ENCODE measurements at regions not wholly inside any gene's neighbourhood (a gene's known extent, or its start where the extent isn't known, plus 50 kb on each side); places are given as distances from the start of the nearest gene placed in this dataset.

DNA sequence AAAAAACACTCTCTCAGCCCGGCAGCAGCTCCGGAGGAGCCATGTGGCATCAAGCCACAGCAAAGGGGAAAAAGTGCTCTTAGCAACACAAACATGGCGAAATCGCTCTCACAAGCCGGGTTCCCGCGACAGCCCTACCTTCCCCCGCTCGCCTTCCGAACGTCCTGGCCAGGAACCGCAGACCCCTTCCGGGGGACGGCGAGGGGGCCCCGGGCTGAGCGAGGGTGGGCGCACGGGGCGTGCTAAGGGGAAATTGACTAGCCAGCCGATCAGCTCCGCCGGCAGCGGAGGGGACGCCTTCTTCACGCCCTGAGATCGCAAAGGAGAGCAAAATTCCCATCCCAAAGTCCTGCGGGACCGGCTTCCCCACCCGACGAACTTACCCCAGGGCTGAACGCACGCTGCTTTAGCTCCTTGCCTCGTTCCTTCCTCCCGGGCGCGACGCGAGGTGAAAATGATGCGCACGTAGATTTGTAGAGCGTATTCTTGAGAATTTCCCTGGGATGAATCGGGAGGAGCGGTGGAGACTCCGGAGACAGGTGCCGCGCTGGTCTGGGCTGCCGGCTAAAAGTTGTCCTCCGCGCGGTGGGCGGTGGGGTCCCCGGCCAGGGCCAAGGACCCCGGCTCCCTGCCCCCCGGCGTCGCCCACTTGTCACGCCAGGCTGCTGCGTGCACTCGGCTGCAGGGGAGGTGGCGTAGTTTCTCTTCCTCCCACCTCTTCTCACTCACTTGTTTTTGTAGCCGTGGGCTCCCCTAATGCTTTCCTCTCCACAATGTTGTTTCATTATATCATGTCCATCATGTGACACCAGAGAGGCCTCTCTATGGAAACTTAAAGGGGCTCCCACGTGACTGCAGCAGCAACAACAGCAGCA lies 220.1 kb upstream of the MKLN1 start (continued):
- TF ChIP-seq ZBTB7A (tag by site-specific recombination; IDR thresholded peaks at IDR 0.05; ENCODE audit: low read depth) (no peak), SP3 (tag by site-specific recombination; IDR thresholded peaks at IDR 0.05) (no peak; the same call in none of the 2 replicates), ZIC2 (tag by site-specific recombination; IDR thresholded peaks at IDR 0.05) (peak; percentile 62), ZNF391 (tag by site-specific recombination; IDR thresholded peaks at IDR 0.05; ENCODE audit: borderline replicate concordance, low read depth) (no peak), ZNF707 (tag by site-specific recombination; IDR thresholded peaks at IDR 0.05) (no peak), SP2 (tag by site-specific recombination; IDR thresholded peaks at IDR 0.05) (peak; percentile 65), SCRT2 (tag by site-specific recombination; IDR thresholded peaks at IDR 0.05) (no peak), SCRT1 (tag by site-specific recombination; IDR thresholded peaks at IDR 0.05; ENCODE audit: borderline replicate concordance) (0 out of 2 replicates have a peak, but pooled peaks have one; percentile 22), ZNF510 (tag by site-specific recombination; IDR thresholded peaks at IDR 0.05; ENCODE audit: insufficient replicate concordance) (no peak), ZBTB8A (tag by site-specific recombination; IDR thresholded peaks at IDR 0.05) (peak; percentile 81), ZNF311 (tag by site-specific recombination; IDR thresholded peaks at IDR 0.05; ENCODE audit: borderline replicate concordance) (no peak), ZNF658 (tag by site-specific recombination; IDR thresholded peaks at IDR 0.05) (no peak), ZNF571 (tag by site-specific recombination; IDR thresholded peaks at IDR 0.05) (no peak), ZNF521 (tag by site-specific recombination; IDR thresholded peaks at IDR 0.05) (no peak)
- TF ChIP-seq, protein P1, sequence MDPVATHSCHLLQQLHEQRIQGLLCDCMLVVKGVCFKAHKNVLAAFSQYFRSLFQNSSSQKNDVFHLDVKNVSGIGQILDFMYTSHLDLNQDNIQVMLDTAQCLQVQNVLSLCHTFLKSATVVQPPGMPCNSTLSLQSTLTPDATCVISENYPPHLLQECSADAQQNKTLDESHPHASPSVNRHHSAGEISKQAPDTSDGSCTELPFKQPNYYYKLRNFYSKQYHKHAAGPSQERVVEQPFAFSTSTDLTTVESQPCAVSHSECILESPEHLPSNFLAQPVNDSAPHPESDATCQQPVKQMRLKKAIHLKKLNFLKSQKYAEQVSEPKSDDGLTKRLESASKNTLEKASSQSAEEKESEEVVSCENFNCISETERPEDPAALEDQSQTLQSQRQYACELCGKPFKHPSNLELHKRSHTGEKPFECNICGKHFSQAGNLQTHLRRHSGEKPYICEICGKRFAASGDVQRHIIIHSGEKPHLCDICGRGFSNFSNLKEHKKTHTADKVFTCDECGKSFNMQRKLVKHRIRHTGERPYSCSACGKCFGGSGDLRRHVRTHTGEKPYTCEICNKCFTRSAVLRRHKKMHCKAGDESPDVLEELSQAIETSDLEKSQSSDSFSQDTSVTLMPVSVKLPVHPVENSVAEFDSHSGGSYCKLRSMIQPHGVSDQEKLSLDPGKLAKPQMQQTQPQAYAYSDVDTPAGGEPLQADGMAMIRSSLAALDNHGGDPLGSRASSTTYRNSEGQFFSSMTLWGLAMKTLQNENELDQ (tag by site-specific recombination; IDR thresholded peaks at IDR 0.05; ENCODE audit: low read depth): no peak
- TF ChIP-seq, protein P2, sequence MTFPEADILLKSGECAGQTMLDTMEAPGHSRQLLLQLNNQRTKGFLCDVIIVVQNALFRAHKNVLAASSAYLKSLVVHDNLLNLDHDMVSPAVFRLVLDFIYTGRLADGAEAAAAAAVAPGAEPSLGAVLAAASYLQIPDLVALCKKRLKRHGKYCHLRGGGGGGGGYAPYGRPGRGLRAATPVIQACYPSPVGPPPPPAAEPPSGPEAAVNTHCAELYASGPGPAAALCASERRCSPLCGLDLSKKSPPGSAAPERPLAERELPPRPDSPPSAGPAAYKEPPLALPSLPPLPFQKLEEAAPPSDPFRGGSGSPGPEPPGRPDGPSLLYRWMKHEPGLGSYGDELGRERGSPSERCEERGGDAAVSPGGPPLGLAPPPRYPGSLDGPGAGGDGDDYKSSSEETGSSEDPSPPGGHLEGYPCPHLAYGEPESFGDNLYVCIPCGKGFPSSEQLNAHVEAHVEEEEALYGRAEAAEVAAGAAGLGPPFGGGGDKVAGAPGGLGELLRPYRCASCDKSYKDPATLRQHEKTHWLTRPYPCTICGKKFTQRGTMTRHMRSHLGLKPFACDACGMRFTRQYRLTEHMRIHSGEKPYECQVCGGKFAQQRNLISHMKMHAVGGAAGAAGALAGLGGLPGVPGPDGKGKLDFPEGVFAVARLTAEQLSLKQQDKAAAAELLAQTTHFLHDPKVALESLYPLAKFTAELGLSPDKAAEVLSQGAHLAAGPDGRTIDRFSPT (tag by site-specific recombination; IDR thresholded peaks at IDR 0.05): no peak
- TF ChIP-seq, protein P3, sequence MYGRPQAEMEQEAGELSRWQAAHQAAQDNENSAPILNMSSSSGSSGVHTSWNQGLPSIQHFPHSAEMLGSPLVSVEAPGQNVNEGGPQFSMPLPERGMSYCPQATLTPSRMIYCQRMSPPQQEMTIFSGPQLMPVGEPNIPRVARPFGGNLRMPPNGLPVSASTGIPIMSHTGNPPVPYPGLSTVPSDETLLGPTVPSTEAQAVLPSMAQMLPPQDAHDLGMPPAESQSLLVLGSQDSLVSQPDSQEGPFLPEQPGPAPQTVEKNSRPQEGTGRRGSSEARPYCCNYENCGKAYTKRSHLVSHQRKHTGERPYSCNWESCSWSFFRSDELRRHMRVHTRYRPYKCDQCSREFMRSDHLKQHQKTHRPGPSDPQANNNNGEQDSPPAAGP (tag by site-specific recombination; IDR thresholded peaks at IDR 0.05): no peak
- TF ChIP-seq, protein P4, sequence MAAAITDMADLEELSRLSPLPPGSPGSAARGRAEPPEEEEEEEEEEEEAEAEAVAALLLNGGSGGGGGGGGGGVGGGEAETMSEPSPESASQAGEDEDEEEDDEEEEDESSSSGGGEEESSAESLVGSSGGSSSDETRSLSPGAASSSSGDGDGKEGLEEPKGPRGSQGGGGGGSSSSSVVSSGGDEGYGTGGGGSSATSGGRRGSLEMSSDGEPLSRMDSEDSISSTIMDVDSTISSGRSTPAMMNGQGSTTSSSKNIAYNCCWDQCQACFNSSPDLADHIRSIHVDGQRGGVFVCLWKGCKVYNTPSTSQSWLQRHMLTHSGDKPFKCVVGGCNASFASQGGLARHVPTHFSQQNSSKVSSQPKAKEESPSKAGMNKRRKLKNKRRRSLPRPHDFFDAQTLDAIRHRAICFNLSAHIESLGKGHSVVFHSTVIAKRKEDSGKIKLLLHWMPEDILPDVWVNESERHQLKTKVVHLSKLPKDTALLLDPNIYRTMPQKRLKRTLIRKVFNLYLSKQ (tag by site-specific recombination; IDR thresholded peaks at IDR 0.05; ENCODE audit: borderline replicate concordance): no peak

All from HEK293 (cell line).